GM18868 (cell line): ENCODE measurements at regions not wholly inside any gene's neighbourhood (a gene's known extent, or its start where the extent isn't known, plus 50 kb on each side); places are given as distances from the start of the nearest gene placed in this dataset.
"Not testable (repeated sequence)": the region's sequence is repeated elsewhere in the genome, so short reads cannot be mapped to it uniquely, and the experiment has no call there.

Experiments used
- ATAC-seq: cut with Tn5 transposase; IDR thresholded peaks from one replicate; pipeline ENCODE4 v1.9.1; 2021; ENCODE audit warnings: mild to moderate bottlenecking, moderate library complexity; ENCODE audit not compliant: unreplicated experiment

DNA sequence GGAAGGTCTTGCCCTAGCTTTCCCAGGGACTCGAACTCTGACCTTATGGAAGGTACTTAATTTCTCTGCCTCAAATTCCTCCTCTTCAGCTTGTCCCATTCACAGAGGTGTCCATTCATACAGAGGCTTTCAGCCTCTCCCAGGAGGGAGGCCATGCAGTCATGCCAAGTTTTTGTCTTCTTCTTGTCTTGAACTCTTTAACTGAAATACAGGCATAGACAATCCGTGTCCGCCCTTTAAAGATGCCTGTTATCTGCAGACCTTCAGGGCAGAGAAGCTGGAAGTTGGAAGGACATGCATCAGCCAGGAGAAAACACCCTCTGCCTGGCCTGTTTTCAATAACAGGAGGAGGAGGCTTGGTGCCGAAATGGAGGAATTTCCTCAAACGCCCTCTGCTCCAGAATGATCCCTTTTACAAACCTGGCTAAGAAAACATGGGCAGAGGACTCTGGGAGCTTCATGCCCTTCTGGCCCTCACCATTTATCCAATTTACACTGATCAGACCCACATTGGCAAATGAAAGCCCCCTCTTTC, 308.3 kb downstream of the MYCN start:
- ATAC-seq = no peak

DNA sequence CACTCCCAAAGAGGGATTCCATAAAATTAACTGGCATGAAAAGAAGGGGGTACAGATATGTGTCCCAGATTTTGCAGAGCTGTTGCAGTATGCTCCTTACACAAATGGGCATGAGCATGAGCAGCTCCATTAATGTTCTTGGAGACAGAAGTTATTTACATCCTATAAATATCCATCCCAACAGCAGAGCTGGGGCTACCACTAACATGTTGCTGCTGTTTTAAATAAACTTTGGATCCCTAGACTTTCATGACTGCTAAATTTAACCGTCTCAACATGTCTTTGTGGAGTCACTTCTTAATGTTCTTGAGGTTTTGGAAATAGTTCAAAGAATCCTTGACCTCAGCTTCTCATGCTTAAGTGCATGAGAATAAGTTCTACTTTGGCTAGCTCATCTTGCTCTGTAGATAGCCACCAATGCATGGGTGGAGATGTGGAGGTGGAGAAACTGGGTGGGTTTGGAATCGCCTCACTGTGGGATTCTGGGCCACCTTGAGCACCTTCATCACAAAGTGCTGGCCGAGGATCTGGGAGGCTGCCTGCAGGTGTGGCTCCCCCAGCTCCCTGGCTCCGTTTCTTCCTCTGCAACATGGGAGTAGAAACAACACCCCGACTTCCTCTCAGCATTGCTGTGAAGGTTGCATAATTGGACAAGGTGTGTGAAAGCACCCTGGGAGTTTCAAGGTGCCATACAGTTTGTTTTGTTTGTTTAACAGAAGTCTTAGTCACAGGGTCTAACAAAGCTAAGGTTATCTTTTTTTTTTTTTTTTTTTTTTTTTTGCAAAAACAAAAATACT, 307.2 kb downstream of the MYCN start:
- ATAC-seq = no peak

DNA sequence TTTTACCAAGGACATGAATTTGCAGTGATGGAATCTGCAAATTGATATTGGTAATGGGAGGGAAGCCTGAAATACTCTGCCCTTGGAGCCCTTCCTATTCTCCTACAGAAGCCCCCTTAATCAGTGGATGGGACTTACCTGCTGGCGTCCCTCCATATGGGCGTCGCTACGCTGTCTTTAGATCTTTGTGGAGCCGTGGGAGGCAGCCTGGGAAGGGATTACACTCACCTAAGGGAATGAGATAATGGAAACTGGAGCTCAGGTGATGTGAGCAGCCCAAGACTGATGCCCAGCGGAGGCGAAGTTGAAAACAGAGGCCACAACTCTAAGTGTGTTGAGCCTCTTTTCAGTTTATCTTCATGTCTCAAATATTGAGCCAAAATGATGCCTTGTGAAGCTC, 306.6 kb downstream of the MYCN start:
- no peak for ATAC-seq

DNA sequence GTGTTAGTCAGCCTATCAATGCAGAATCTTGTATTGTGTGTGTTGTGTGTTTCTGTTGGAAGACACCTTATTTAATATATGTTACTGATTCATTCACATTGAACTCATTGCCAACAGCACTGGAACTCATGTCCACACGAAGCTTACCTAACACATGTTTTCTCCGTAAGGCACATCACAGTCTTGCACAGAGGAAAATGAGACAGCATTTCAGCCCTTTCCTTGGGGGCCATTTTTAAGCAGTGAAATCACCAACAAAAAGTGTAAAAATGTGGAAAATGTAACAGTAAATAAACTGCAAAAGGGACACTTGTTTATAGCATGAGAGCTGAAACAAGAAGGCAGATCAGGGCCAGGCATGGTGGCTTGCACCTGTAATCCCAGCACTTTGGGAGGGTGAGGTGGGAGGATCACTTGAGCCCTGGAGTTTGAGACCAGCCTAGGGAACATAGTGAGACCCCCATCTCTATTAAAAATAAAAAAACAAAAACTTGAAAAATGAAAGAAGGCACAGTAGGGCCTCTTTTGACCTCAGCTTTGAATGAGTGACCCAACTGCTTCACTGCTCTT, 306.0 kb downstream of the MYCN start:
- ATAC-seq = no peak

DNA sequence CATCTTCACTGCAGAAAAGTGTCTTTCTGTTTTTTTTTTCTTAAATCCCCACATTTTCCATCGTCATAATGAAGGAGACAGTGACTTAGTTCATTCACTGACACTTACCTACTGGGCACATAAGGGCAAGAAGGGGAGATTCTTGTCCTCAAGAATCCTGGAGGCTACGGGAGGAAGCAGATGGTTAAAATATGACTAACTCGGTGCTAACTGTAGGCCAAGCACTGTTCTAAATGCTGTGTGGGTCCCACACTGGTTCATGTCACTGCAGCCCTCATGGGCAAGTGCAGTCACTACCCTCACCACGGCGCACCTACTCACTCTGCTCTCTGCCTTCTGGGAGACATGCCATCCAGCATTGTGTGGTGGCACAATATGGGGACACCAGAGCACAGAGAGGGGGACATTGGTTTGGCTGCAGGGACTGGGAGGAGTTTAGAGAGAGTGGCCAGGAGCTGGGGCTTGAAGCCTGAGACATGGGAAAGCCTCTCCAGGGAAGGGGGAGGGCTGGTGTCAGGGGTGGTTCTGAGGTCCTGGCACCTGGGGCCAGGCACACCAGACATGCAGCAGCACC, 305.2 kb downstream of the MYCN start:
- ATAC-seq = no peak

DNA sequence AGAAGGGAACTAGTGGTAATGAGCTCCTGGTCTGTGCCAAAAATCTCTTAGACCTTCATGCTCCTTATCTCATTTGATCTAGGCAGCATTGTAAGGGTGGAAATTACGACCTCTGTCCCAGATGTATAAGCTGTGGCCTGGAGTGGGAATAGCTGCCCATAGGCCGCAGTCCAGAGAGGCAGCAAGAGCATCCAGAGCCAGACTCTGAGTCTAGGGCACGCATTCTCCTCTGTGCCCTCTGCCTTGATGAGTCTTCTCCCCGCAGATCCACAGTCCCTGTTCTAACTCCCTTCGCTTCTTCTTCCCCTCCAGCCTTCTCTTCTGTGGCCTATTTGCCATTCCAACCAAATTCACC, 304.6 kb downstream of the MYCN start:
- ATAC-seq = no peak

DNA sequence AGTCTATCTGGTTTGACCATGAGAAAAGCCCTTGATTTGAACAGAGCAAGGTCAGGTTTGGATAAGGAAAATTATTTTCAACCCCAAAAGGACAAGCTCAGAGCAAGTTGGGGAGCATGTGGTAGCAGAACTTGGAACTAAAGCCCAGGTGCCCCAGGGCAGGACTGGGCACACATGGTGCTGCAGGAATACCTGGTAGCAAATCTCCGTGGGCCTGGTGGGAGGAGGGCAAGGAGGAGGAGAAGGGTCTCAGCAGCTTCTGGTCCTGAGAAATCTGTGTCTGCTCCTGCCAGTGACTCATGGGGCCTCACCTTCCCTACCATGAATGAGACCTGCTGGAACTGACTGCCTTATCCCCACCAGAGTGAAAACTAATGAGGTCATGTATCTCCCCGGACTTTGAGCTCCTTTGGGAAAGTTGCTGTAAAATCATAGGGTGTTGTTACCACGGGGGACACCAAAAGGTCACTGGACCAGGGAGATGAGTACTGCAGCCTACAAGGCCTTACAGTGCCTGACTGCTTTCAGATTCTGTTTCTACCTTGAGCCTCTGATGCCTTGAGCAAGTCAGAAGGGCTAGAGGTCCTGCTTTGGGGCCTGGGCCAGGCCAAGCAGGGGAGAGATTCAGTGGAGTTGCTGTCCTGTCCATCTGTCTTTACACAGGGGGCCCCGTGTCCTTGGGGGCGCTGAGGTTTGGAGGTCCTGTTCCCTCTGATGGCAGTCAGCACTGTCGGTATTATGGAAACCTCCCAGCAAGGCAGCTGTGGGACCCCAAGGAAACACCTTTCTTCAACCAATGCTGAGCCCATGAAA, 304.0 kb downstream of the MYCN start:
- ATAC-seq = no peak

DNA sequence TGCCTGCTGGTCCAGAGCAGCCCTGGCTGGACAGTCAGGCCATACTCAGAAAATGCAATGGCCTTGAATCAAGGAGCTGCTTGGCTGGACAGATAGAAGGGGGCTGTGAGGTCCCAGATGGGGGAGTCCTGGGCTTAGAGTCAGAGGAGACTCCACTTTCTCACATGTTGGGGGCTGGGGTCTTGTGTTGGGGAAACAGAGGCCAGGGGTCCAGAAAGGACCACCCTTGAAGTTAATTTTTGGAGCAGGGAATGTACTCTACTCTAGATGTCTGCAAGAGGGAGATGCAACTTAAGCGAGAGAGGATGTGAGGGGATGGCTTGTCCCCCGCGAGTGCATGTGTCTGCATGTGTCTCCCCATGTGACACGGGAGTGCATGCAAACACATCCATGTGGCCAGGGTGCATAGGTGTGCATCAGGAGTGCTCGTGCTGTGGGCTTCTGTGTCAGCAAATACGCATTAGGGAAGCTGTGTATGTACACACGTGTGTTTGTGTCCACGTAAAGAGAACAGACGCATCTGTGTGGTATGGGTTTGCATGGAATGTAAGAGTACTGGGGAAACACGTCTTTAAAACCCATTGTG, 303.2 kb downstream of the MYCN start:
- ATAC-seq = no peak

DNA sequence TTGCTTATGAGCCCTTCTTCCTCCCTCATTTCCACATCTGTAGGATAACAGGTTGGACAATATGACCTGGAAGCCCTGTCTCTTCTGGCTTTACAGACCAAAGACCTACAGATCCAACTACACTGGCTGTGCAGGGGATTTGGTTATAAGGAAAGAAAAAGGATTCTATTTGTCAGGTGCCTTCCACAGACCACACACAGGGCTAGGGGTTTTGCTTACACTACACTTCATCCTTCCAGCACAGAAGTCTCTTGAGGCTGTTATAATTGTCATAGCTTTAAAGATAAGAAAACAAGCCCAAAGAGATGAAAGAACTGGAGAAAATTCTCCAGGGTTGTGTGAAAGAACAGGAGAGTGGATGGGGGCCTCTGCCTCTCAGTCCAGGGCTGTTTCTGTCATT, 302.6 kb downstream of the MYCN start:
- ATAC-seq = no peak

DNA sequence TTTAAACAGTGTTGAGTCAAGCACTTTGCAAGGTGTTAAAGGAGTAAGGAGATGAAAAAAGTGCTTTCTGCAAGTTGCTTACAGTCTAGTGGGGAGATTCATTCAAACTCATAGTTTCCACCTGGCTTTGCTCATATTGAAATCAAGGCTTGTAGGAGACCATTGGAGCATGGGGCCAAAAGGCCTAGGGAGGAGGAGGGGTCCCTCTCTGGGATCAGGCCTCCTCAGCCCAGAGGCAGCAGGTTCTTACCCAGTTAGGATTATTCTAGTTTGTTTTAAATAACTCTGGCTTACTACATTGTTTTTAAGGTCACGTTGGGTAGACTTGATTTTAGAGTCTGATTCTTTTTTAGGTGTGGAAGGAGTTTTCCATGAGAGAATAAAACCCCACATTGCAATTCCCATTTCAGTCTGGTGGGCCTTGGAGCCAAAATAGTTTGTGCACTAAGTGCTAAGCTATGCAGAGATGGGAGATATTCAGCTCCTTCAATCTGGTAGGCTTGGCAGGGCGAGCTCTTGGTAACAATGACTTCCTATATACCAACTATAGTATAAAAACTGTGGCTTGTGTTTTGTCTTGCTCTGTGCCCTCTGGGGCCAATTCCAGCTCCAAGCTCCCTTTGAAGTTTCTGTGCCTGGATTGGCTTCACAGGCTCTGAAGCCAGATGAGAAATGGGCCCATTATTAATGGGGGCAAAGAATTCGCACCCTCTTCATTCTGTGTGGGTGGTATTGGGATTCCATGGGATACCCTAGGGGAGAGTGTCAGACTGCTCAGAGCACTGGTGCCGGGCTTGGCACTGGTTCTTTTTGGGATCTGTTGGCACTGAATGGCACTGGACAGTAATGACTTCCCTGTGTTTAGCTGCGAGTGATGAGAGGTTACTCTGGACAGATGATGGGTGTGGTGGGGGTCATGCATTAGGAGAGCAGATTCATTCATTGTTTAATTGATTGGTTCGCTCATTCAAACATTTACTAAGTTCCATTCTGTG, 301.1 kb downstream of the MYCN start:
- ATAC-seq = no peak

DNA sequence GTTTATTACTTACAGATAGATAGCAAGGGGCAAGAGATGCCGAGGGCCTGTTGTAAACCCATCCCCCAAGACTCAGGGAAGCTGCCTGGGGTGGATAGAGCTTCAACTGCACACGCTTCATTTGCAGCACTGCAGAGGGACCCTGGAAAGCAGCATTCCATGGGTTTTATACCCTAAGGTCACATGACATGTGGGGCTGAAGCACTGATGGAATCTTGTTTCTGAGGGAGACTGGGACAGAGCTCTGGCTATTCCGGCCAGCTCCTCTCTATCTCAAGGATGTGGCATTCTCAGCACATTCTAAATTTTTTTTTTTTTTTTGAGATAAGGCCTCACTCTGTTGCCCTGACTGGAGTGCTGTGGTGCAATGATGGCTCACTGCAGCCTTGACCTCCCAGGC, 300.1 kb downstream of the MYCN start:
- ATAC-seq = no peak

DNA sequence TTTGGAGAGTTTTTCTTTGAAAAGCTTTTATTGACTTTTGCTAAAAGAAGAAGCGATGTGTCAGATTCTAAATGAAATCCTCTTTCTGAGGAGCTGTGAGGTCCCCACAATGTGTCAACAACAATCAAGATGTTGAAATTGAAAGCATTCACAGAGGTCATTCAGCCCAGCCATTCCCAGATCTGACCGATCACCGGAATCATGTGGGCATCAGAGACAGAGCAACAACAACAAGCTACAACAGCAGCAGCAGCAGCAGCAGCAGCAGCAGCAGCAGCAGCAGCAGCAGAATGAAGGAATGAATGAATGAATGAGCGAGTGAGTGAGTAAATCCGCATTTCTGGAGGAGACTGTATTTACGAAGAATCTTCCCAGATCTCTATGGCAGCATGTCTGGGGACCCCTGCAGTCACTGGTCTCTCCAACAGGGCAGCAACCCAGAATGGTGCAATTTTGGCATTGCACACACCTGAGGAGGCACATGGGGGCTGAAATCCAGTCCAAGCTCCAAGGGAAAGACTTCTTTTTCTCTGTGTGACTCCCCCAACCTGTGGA, 299.0 kb downstream of the MYCN start:
- ATAC-seq = no peak

DNA sequence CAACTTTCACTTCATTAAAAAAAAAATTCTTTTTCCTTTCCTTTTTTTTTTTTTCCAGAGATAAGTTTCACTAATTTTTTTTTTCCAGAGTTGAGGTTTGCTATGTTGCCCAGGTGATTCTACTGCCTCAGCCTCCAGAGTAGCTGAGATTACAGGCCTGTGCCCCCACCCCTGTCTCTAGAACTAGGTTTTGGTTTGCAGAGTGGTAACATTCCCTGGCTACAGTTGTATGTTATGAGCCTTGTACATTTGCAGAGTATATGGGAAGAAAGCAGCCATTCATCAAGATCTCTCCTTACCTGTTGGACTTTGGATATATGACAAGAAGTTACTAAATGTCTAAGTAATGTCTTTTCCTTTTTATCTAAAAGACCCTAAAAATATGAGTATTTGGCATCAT, 298.4 kb downstream of the MYCN start:
- no peak for ATAC-seq

DNA sequence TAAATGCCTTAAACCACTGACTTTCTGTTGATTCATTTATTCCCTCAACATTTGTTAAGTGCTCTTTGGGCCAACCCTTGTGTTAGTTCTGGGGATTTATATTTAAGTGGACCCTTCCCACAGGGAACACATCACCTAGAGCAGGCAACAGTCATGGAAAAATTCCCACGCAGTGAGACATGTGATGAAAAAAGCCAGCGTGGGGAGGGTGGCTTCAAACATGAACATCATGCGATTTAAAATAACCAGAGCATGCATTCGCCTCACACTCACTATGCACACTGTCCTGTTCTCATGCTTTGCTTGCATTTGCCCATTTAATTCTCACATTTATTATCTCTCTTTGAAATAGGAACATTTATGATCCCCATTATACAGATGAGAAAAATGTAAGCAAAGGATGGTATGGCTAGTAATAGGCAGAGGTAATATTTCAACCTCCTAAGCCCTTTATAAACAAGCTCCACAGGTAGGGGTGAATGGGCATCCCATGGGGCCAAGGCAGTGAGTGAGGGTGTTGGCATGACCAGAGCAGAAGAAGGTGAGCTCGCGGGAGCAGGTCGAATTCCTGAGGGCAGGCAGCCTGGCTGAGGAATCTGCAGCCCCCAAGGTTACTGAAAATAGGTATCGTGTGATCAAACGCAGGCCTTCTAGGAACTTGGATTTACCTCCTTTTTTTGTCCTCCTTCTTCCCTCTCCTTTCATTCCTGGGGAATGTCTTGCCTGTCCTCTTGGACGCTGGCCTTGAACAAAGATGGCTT, 297.8 kb downstream of the MYCN start:
- no peak for ATAC-seq

DNA sequence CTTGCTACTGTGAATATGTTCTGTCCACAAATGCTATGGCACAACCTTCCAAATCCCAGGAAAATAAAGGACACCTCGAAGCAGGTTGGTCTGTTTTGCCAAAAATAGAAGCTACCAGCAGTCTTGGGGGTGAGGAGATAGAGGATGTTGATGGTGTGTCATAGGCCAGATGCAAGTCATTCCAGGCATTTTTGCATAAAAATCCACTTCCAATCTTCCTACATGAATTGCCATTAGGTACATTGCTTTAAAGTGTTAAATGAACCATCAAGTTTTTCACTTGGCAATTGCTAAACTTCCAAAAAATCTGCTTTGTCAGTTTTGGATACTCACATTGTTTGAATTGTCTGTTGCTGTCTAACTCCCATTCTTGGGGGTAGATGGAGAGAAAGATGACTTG, 295.4 kb downstream of the MYCN start:
- no peak for ATAC-seq

DNA sequence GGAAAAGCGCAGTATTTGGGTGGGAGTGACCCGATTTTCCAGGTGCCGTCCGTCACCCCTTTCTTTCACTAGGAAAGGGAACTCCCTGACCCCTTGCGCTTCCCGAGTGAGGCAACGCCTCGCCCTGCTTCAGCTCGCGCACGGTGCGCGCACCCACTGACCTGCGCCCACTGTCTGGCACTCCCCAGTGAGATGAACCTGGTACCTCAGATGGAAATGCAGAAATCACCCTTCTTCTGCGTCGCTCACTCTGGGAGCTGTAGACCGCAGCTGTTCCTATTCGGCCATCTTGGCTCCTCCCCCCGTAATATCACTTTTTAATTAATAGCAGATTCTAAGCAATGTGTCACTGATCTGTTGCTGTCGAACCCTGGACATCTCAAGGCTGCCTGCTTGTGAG, 294.9 kb downstream of the MYCN start:
- not testable (repeated sequence) for ATAC-seq

DNA sequence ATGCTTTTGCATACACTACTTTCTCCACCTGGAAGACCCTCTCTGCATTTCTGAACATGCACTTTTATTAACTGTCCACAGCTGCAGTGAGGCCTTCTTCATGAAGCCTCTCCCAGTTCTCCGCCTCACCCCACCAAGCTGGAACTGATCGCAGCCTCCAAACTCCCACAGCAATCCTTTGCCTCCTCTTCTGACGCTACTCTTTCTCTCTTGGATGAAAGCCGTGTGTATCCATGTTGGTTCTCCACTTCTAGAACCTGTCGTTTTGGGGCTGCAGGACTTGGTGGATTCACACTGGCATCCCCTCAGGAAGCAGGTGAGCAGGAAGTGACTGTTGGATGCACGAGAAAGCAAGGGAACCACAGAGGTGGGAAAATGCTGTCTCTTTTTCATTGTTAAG, 288.6 kb downstream of the MYCN start:
- no peak for ATAC-seq

DNA sequence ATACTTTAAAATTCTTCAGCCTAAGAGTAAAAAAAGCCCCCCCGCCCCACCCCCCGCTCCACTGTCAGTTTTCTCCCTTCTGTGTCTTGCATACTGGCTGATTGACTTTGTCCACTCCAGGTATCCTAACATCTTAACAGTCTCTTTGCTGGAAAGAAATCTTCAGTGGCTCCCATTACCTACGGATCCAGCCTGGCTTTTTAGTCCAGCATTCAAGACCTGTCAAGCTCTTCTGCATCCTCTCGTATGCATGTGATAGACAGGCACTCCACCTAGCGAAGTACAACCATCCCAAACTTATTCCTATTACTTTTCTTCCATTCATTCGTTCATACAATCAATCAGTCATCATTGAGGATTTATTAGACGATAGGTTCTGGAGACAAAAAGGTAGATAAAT, 288.1 kb downstream of the MYCN start:
- ATAC-seq = no peak
